Endothelial cell of umbilical vein (primary cell): ENCODE measurements at regions not wholly inside any gene's neighbourhood (a gene's known extent, or its start where the extent isn't known, plus 50 kb on each side); places are given as distances from the start of the nearest gene placed in this dataset.

ENCODE experiments used
- BruUV-seq: library from RNA; stranded (reverse); fragments of 400-500 nt; replicated peaks from 2 replicates; lab custom pipeline; 2021; lab: Mats Ljungman, UMichigan
- CTCF ChIA-PET: fragments of 300-600, 350-600 bp; sonication (Branson Sonifier 250); formaldehyde crosslinking; loops from one replicate; lab custom pipeline; 2021; ENCODE audit warnings: antibody characterized with exemption, inconsistent platforms; lab: Charles Lee
- POLR2A ChIA-PET: fragments of 300-600, 350-600 bp; sonication (Branson Sonifier 250); formaldehyde crosslinking; loops from one replicate; lab custom pipeline; 2021; ENCODE audit warnings: antibody characterized with exemption, inconsistent platforms; lab: Charles Lee
- DNase-seq: peaks from one replicate; pipeline ENCODE4 v3.0.0-alpha.2; 2011; ENCODE audit warnings: low read depth, low spot score
- FAIRE-seq: peaks from 2 replicates; lab custom pipeline; 2011; peaks lifted over from hg19 to GRCh38; lab: Jason Lieb, UNC
- H2AFZ ChIP-seq: 2 replicates; pipeline ENCODE4 v1.6.0; 2012; ENCODE audit warnings: low read depth, low read length, control low read depth, inconsistent platforms
- H3K27ac ChIP-seq: 2 replicates; pipeline ENCODE4 v1.5.1; 2011; ENCODE audit warnings: low read depth, mild to moderate bottlenecking, control low read depth, low read length, moderate library complexity; ENCODE audit not compliant: insufficient read depth
- H3K27me3 ChIP-seq, 2 experiments: 2 replicates each; pipeline versions ENCODE4 v1.6.0 to v1.6.1; 2011; ENCODE audit warnings: low read length in 2 of 2, mixed read lengths in 1 of 2; ENCODE audit not compliant: control insufficient read depth in 2 of 2, insufficient read depth in 2 of 2
- H3K36me3 ChIP-seq, 2 experiments: 2 replicates in 1 of 2; 3 replicates in 1 of 2; pipeline ENCODE4 v1.5.1; 2011; ENCODE audit warnings: low read length in 2 of 2, mild to moderate bottlenecking in 1 of 2, moderate library complexity in 1 of 2; ENCODE audit not compliant: control insufficient read depth in 2 of 2, insufficient read depth in 2 of 2; ENCODE audit errors: extremely low read depth in 1 of 2
- H3K4me1 ChIP-seq: 3 replicates; pipeline ENCODE4 v1.5.1; 2011; ENCODE audit warnings: mild to moderate bottlenecking, low read length; ENCODE audit not compliant: control insufficient read depth, insufficient read depth; ENCODE audit errors: extremely low read depth
- H3K4me2 ChIP-seq: 2 replicates; pipeline ENCODE4 v1.6.1; 2011; ENCODE audit warnings: low read length, control low read depth, mixed read lengths; ENCODE audit not compliant: insufficient read depth
- H3K4me3 ChIP-seq, 3 experiments: fragments of 200-600 bp in 1 of 3; sonication (generic), shearing (Covaris generic) in 1 of 3; replicated peaks in 1 of 3; 2 replicates each; pipeline ENCODE4 v1.5.1; 2011 to 2016; ENCODE audit warnings: control low read depth in 3 of 3, low read length in 3 of 3, mild to moderate bottlenecking in 2 of 3, inconsistent platforms in 1 of 3, low read depth in 1 of 3, moderate library complexity in 1 of 3; ENCODE audit not compliant: insufficient read depth in 1 of 3
- H3K79me2 ChIP-seq: 2 replicates; pipeline ENCODE4 v1.6.0; 2012; ENCODE audit warnings: low read length, inconsistent platforms; ENCODE audit not compliant: control insufficient read depth, insufficient read depth
- H3K9ac ChIP-seq: replicated peaks from 2 replicates; pipeline ENCODE3; 2011; ENCODE audit warnings: low read length, control low read depth; ENCODE audit not compliant: insufficient read depth; ENCODE audit errors: extremely low read depth
- H3K9me1 ChIP-seq: replicated peaks from 3 replicates; pipeline ENCODE4 v1.6.0; 2011; ENCODE audit warnings: mild to moderate bottlenecking, low read length; ENCODE audit not compliant: control insufficient read depth, insufficient read depth; ENCODE audit errors: extremely low read depth
- H3K9me3 ChIP-seq: replicated peaks from 2 replicates; pipeline ENCODE4 v1.5.1; 2012; ENCODE audit warnings: low read length, inconsistent platforms; ENCODE audit not compliant: control insufficient read depth, insufficient read depth
- H4K20me1 ChIP-seq: replicated peaks from 2 replicates; pipeline ENCODE3; 2011; ENCODE audit warnings: mild to moderate bottlenecking, low read length; ENCODE audit not compliant: control insufficient read depth, insufficient read depth; ENCODE audit errors: extremely low read depth
- EZH2 ChIP-seq: IDR thresholded peaks from 2 replicates; pipeline ENCODE4 v1.6.1; 2012; ENCODE audit warnings: borderline replicate concordance, low read depth, mild to moderate bottlenecking, moderate library complexity, low read length, inconsistent platforms; ENCODE audit not compliant: severe bottlenecking
- FOS ChIP-seq: IDR thresholded peaks from 2 replicates; pipeline ENCODE4 v1.6.1; 2011; ENCODE audit warnings: mild to moderate bottlenecking, low read length, moderate library complexity, borderline replicate concordance; ENCODE audit not compliant: insufficient read depth
- GATA2 ChIP-seq: IDR thresholded peaks from 2 replicates; pipeline ENCODE4 v1.7.0; 2011; ENCODE audit warnings: low read depth, mild to moderate bottlenecking, moderate library complexity, mixed read lengths, low read length; ENCODE audit not compliant: insufficient read length, insufficient read depth
- JUN ChIP-seq: IDR thresholded peaks from 2 replicates; pipeline ENCODE4 v1.6.1; 2011; ENCODE audit warnings: borderline replicate concordance, low read depth; ENCODE audit not compliant: insufficient read length, insufficient read depth
- MYC ChIP-seq: IDR thresholded peaks from one replicate; pipeline ENCODE4 v1.6.1; 2011; ENCODE audit warnings: mild to moderate bottlenecking, low read depth, low read length
- POLR2A ChIP-seq: IDR thresholded peaks from 2 replicates; pipeline ENCODE4 v1.6.1; 2012; ENCODE audit warnings: low read depth, mild to moderate bottlenecking, control low read depth, low read length
- POLR2AphosphoS5 ChIP-seq: IDR thresholded peaks from 2 replicates; pipeline ENCODE4 v1.6.1; 2012; ENCODE audit warnings: low read depth, mild to moderate bottlenecking, control low read depth, low read length, moderate library complexity; ENCODE audit not compliant: insufficient read depth
- dilution Hi-C: fragments of 300-500 bp; cut with MboI; formaldehyde crosslinking; loops from one replicate; pipeline ENCODE4 v1.15.0; 2019; ENCODE audit warnings: low sequenced_read_pairs; ENCODE audit not compliant: extremely low pct_ligation_motif_present
- intact Hi-C: fragments of 100-400 bp; cut with micrococcal nuclease; formaldehyde crosslinking; loops from one replicate; pipeline ENCODE4 v1.10.0; 2022
- TF ChIP-seq, protein P1 (sequence below): IDR thresholded peaks from 2 replicates; pipeline ENCODE4 v1.6.1; 2011; ENCODE audit not compliant: insufficient read depth, insufficient read length
- TF ChIP-seq, protein P2 (sequence below), 2 donors: IDR thresholded peaks; 1 replicate in 1 of 2; 2 replicates in 1 of 2; pipeline ENCODE4 v1.5.1; 2011; ENCODE audit warnings: low read length in 2 of 2, mild to moderate bottlenecking in 2 of 2, moderate library complexity in 2 of 2, control low read depth in 1 of 2, inconsistent platforms in 1 of 2, low read depth in 1 of 2; ENCODE audit not compliant: insufficient read depth in 1 of 2; ENCODE audit errors: extremely low read depth in 1 of 2

DNA sequence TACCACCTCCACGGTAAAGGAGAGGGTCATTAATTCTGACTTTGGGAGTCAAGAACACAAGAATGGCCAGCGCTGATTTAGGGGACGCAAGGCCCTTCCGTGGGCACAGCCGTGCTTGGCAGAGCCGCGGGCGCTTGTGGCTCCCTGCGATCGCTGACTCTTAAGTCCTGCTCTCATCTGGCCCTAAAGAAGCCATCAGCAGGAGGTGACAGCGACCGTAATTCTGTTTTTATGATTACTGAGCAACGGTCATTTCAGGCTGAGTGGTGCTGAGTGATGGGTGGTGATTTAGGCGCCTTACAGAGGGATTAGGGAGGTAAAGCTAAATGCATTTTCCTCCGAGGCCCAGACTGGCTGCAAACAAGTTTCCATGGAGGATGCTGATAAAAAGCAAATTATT lies 364.6 kb upstream of the SULF2 start:
- no peak overlapping the region for H3K4me3 ChIP-seq
- no peak overlapping the region for H3K4me2 ChIP-seq
- H4K20me1 ChIP-seq, result no peaks in the 10 kb centered on the region
- DNase-seq, result no peak
- no peak overlapping the region for H3K9ac ChIP-seq
- H3K36me3 ChIP-seq, result no peaks in the 10 kb centered on the region
- no peak overlapping the region for H2AFZ ChIP-seq
- BruUV-seq, result no TSS peak
- H3K4me1 ChIP-seq, result no peaks in the 10 kb centered on the region
- no peaks in the 10 kb centered on the region for H3K27me3 ChIP-seq
- no peaks in the 10 kb centered on the region for H3K9me3 ChIP-seq
- TF ChIP-seq, protein P1, sequence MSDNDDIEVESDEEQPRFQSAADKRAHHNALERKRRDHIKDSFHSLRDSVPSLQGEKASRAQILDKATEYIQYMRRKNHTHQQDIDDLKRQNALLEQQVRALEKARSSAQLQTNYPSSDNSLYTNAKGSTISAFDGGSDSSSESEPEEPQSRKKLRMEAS, result no peak
- no peak for TF ChIP-seq FOS
- no peak for TF ChIP-seq POLR2A
- TF ChIP-seq POLR2AphosphoS5, result no peak
- no peak for TF ChIP-seq GATA2
- no peak for TF ChIP-seq JUN
- no peak for TF ChIP-seq EZH2
- TF ChIP-seq, protein P2, sequence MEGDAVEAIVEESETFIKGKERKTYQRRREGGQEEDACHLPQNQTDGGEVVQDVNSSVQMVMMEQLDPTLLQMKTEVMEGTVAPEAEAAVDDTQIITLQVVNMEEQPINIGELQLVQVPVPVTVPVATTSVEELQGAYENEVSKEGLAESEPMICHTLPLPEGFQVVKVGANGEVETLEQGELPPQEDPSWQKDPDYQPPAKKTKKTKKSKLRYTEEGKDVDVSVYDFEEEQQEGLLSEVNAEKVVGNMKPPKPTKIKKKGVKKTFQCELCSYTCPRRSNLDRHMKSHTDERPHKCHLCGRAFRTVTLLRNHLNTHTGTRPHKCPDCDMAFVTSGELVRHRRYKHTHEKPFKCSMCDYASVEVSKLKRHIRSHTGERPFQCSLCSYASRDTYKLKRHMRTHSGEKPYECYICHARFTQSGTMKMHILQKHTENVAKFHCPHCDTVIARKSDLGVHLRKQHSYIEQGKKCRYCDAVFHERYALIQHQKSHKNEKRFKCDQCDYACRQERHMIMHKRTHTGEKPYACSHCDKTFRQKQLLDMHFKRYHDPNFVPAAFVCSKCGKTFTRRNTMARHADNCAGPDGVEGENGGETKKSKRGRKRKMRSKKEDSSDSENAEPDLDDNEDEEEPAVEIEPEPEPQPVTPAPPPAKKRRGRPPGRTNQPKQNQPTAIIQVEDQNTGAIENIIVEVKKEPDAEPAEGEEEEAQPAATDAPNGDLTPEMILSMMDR (IDR thresholded peaks at IDR 0.05; ENCODE audit: extremely low read depth in 1 of 2, insufficient read depth in 1 of 2, low read depth in 1 of 2, low read length in 2 of 2), result no peak
- no peak for TF ChIP-seq MYC
- FAIRE-seq, result no peak
- H3K9me1 ChIP-seq, result no peaks in the 10 kb centered on the region
- H3K79me2 ChIP-seq, result no peaks in the 10 kb centered on the region
- CTCF ChIA-PET, result interaction anchor here (1.2 kb wide), 1 partner anchor 363 kb away, joined by 3 read pairs; no protein-coding TSS in a partner anchor
- no peak overlapping the region for H3K27ac ChIP-seq
- dilution Hi-C loops (no loop called here), intact Hi-C loops (no loop called here)
- POLR2A ChIA-PET, result no interaction called here
